GM23338 (cell line): ENCODE measurements at regions not wholly inside any gene's neighbourhood (a gene's known extent, or its start where the extent isn't known, plus 50 kb on each side); places are given as distances from the start of the nearest gene placed in this dataset.

Source experiments
- ATAC-seq: fragments of 200-7000 bp; cut with Tn5 transposase; 3 replicates; pipeline ENCODE4 v1.9.1; 2020
- DNase-seq: peaks from one replicate; pipeline ENCODE4 v3.0.0-alpha.2; 2015; ENCODE audit warnings: low spot score
- H2AFZ ChIP-seq: fragments of 200-600 bp; sonication (generic); 2 replicates; pipeline ENCODE4 v1.8.0; 2016; ENCODE audit warnings: antibody characterized with exemption, mild to moderate bottlenecking, moderate library complexity
- H3F3A ChIP-seq: fragments of 200-600 bp; sonication (generic); replicated peaks from 2 replicates; pipeline ENCODE4 v1.8.0; 2017; ENCODE audit warnings: antibody characterized with exemption, mixed run types, low read depth
- H3K27ac ChIP-seq: fragments of 200-600 bp; sonication (generic); 2 replicates; pipeline ENCODE4 v1.6.1; 2016; ENCODE audit warnings: low read depth
- H3K27me3 ChIP-seq: fragments of 200-600 bp; sonication (generic); 2 replicates; pipeline ENCODE4 v1.8.0; 2016; ENCODE audit warnings: mild to moderate bottlenecking, mixed run types, moderate library complexity; ENCODE audit not compliant: insufficient read depth
- H3K36me3 ChIP-seq: fragments of 200-600 bp; sonication (generic); 2 replicates; pipeline ENCODE4 v1.8.0; 2016; ENCODE audit warnings: mild to moderate bottlenecking; ENCODE audit not compliant: insufficient read depth
- H3K4me1 ChIP-seq: fragments of 200-600 bp; sonication (generic); 2 replicates; pipeline ENCODE4 v1.8.0; 2016; ENCODE audit warnings: mild to moderate bottlenecking, moderate library complexity; ENCODE audit not compliant: insufficient read depth
- H3K4me2 ChIP-seq: fragments of 200-600 bp; sonication (generic); 2 replicates; pipeline ENCODE4 v1.7.1; 2017; ENCODE audit warnings: mixed run types
- H3K4me3 ChIP-seq: fragments of 200-600 bp; sonication (generic); 2 replicates; pipeline ENCODE4 v1.6.1; 2016; ENCODE audit warnings: mixed run types
- H3K79me2 ChIP-seq: fragments of 200-600 bp; sonication (generic); replicated peaks from 2 replicates; pipeline ENCODE4 v1.8.0; 2017; ENCODE audit warnings: mild to moderate bottlenecking; ENCODE audit not compliant: insufficient read depth
- H3K9me2 ChIP-seq: fragments of 200-600 bp; sonication (generic); 2 replicates; pipeline ENCODE4 v1.8.0; 2017; ENCODE audit not compliant: insufficient read depth
- H4K20me1 ChIP-seq: fragments of 200-600 bp; sonication (generic); replicated peaks from 2 replicates; pipeline ENCODE4 v1.8.0; 2017; ENCODE audit warnings: mild to moderate bottlenecking; ENCODE audit not compliant: insufficient read depth
- H3K27ac Mint-ChIP-seq: 2 replicates; pipeline ENCODE4 v1.8.0; 2020; ENCODE audit warnings: inconsistent platforms, mild to moderate bottlenecking, moderate library complexity, mixed read lengths
- H3K27me3 Mint-ChIP-seq: 3 replicates; pipeline ENCODE4 v1.8.0; 2022; ENCODE audit warnings: low read depth, mild to moderate bottlenecking, moderate library complexity, mixed read lengths, inconsistent platforms; ENCODE audit not compliant: insufficient read depth, poor library complexity
- H3K36me3 Mint-ChIP-seq: 3 replicates; pipeline ENCODE4 v1.8.0; 2021; ENCODE audit warnings: low read depth, mild to moderate bottlenecking, inconsistent platforms, moderate library complexity, mixed read lengths
- H3K4me1 Mint-ChIP-seq: 3 replicates; pipeline ENCODE4 v1.8.0; 2020; ENCODE audit warnings: mild to moderate bottlenecking, inconsistent platforms, mixed read lengths
- H3K4me3 Mint-ChIP-seq: 3 replicates; pipeline ENCODE4 v1.8.0; 2021; ENCODE audit warnings: moderate library complexity, mild to moderate bottlenecking, inconsistent platforms, mixed read lengths
- H3K9me3 Mint-ChIP-seq: 3 replicates; pipeline ENCODE4 v1.8.0; 2020; ENCODE audit warnings: moderate library complexity, mild to moderate bottlenecking, inconsistent platforms, mixed read lengths
- CREB1 ChIP-seq: fragments of 250-450 bp; sonication (Bioruptor Pico); IDR thresholded peaks from 2 replicates; pipeline ENCODE4 v1.5.0; 2020; ENCODE audit warnings: low read depth, mild to moderate bottlenecking, moderate library complexity
- EZH2phosphoT487 ChIP-seq: fragments of 200-600 bp; sonication (generic); IDR thresholded peaks from one replicate; pipeline ENCODE4 v1.8.1; 2018; ENCODE audit warnings: antibody characterized with exemption; ENCODE audit not compliant: unreplicated experiment
- JUNB ChIP-seq: IDR thresholded peaks from one replicate; pipeline ENCODE4 v1.6.1; 2016; ENCODE audit warnings: antibody characterized with exemption; ENCODE audit not compliant: unreplicated experiment
- NANOG ChIP-seq: IDR thresholded peaks from 2 replicates; pipeline ENCODE4 v1.6.1; 2016; ENCODE audit warnings: antibody characterized with exemption, borderline replicate concordance
- REST ChIP-seq: IDR thresholded peaks from one replicate; pipeline ENCODE4 v1.6.1; 2018; ENCODE audit warnings: antibody characterized with exemption; ENCODE audit not compliant: unreplicated experiment
- STAT1 ChIP-seq: IDR thresholded peaks from one replicate; pipeline ENCODE4 v1.6.1; 2016; ENCODE audit warnings: antibody characterized with exemption; ENCODE audit not compliant: unreplicated experiment
- ZNF114 ChIP-seq: fragments of 250-450 bp; sonication (Bioruptor Pico); IDR thresholded peaks from 2 replicates; pipeline ENCODE4 v1.5.0; 2020; ENCODE audit warnings: mild to moderate bottlenecking, moderate library complexity
- ZNF331 ChIP-seq: fragments of 250-450 bp; sonication (Bioruptor Pico); IDR thresholded peaks from 2 replicates; pipeline ENCODE4 v1.5.0; 2020; ENCODE audit warnings: low read depth, mild to moderate bottlenecking, moderate library complexity
- ZNF462 ChIP-seq: fragments of 250-450 bp; sonication (Bioruptor Pico); IDR thresholded peaks from 2 replicates; pipeline ENCODE4 v1.5.0; 2020; ENCODE audit warnings: mild to moderate bottlenecking, moderate library complexity
- TF ChIP-seq, protein P1 (sequence below), 2 experiments: fragments of 200-600 bp in 1 of 2; sonication (generic) in 1 of 2; conservative IDR thresholded peaks; 2 replicates each; pipeline versions ENCODE4 v1.5.1 to v1.6.1; 2016 to 2017; ENCODE audit warnings: antibody characterized with exemption in 2 of 2, low read depth in 2 of 2, mild to moderate bottlenecking in 2 of 2, moderate library complexity in 1 of 2
- TF ChIP-seq, protein P2 (sequence below): IDR thresholded peaks from 2 replicates; pipeline ENCODE4 v1.6.1; 2016; ENCODE audit warnings: antibody characterized with exemption

DNA sequence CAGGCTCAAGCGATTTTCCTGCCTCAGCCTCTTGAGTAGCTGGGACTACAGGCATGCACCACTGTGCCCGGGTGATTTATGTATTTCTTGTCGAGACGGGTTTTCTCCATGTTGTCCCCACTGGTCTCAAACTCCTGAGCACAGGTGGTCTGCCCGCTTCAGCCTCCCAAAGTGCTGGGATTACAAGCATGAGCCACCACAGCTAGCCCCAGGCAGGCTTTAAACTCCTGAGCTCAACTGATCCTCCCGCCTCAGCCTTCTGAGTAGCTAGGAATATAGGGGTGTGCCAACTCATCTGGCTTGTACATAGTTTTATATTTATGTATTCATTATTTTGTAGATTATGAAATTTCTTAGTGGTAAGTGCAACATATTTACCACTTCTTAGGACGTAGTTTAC is 198.8 kb upstream of the MCTP2 start:
- no peak overlapping the region for H3K4me2 ChIP-seq
- Mint-ChIP-seq H3K27me3 (peaks cover 2% of the 10 kb centered on the region), H3K4me3 (no peak overlapping the region), H3K9me3 (no peaks in the 10 kb centered on the region), H3K36me3 (no peaks in the 10 kb centered on the region), H3K4me1 (0 out of 3 replicates have a peak, but pooled peaks cover 2% of the 10 kb centered on the region), H3K27ac (no peak overlapping the region)
- DNase-seq (no peak), ATAC-seq (no peak)
- no peak overlapping the region for H3K4me3 ChIP-seq
- H4K20me1 ChIP-seq: no peaks in the 10 kb centered on the region
- H3K9me2 ChIP-seq: no peaks in the 10 kb centered on the region
- TF ChIP-seq ZNF114 (no peak), NANOG (no peak), ZNF462 (CRISPR knock-in tag) (no peak), ZNF331 (no peak), JUNB (no peak), EZH2phosphoT487 (no peak), STAT1 (no peak), REST (no peak), CREB1 (CRISPR knock-in tag) (no peak)
- TF ChIP-seq, protein P1, sequence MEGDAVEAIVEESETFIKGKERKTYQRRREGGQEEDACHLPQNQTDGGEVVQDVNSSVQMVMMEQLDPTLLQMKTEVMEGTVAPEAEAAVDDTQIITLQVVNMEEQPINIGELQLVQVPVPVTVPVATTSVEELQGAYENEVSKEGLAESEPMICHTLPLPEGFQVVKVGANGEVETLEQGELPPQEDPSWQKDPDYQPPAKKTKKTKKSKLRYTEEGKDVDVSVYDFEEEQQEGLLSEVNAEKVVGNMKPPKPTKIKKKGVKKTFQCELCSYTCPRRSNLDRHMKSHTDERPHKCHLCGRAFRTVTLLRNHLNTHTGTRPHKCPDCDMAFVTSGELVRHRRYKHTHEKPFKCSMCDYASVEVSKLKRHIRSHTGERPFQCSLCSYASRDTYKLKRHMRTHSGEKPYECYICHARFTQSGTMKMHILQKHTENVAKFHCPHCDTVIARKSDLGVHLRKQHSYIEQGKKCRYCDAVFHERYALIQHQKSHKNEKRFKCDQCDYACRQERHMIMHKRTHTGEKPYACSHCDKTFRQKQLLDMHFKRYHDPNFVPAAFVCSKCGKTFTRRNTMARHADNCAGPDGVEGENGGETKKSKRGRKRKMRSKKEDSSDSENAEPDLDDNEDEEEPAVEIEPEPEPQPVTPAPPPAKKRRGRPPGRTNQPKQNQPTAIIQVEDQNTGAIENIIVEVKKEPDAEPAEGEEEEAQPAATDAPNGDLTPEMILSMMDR (conservative IDR thresholded peaks at IDR 0.05; ENCODE audit: low read depth in 2 of 2): no peak
- TF ChIP-seq, protein P2, sequence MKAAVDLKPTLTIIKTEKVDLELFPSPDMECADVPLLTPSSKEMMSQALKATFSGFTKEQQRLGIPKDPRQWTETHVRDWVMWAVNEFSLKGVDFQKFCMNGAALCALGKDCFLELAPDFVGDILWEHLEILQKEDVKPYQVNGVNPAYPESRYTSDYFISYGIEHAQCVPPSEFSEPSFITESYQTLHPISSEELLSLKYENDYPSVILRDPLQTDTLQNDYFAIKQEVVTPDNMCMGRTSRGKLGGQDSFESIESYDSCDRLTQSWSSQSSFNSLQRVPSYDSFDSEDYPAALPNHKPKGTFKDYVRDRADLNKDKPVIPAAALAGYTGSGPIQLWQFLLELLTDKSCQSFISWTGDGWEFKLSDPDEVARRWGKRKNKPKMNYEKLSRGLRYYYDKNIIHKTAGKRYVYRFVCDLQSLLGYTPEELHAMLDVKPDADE: no peak
- no peak overlapping the region for H3K27ac ChIP-seq
- H3K36me3 ChIP-seq: no peaks in the 10 kb centered on the region
- H2AFZ ChIP-seq: no peak overlapping the region
- H3F3A ChIP-seq: no peaks in the 10 kb centered on the region
- no peaks in the 10 kb centered on the region for H3K27me3 ChIP-seq
- H3K4me1 ChIP-seq: no peaks in the 10 kb centered on the region
- no peaks in the 10 kb centered on the region for H3K79me2 ChIP-seq
